ENCODE measurements at regions not wholly inside any gene's neighbourhood (a gene's known extent, or its start where the extent isn't known, plus 50 kb on each side); places are given as distances from the start of the nearest gene placed in this dataset.

GRCh38 chr11:95490625-95491024 lies 259.6 kb upstream of the SESN3 start:
- no peak overlapping the region for H3K4me3 ChIP-seq (ENCODE audit: low read depth, low read length, poor library complexity, severe bottlenecking)
- intact Hi-C loops (cut with micrococcal nuclease; ENCODE audit: unreplicated experiment), result no loop called here
- ChIA-PET POLR2A (ENCODE audit: low non-redundant PET) (no interaction called here), CTCF (no interaction called here)
- H3K27ac ChIP-seq (ENCODE audit: low read depth, low read length, poor library complexity, severe bottlenecking), result no peak overlapping the region
- H3K9me3 ChIP-seq (ENCODE audit: low read depth, low read length, poor library complexity, severe bottlenecking), result no peaks in the 10 kb centered on the region
- no peaks in the 10 kb centered on the region for H3K36me3 ChIP-seq (ENCODE audit: insufficient read depth, low read length, poor library complexity, severe bottlenecking)
- no peak for TF ChIP-seq EZH2 (IDR thresholded peaks at IDR 0.05; ENCODE audit: borderline replicate concordance, low read depth, low read length, poor library complexity, severe bottlenecking)
- no peak for TF ChIP-seq CTCF (conservative IDR thresholded peaks at IDR 0.05; ENCODE audit: low read depth, low read length)
- DNase-seq (ENCODE audit: low spot score), result no peak
- BruUV-seq (replicated peaks), result no TSS peak
- H3K4me1 ChIP-seq (ENCODE audit: insufficient read depth, low read length, poor library complexity, severe bottlenecking), result no peaks in the 10 kb centered on the region
- no peaks in the 10 kb centered on the region for H3K27me3 ChIP-seq (replicated peaks; ENCODE audit: insufficient read depth, low read depth, low read length, poor library complexity)

GRCh38 chr11:95487938-95488337 lies 256.9 kb upstream of the SESN3 start:
- H3K9me3 ChIP-seq (ENCODE audit: low read depth, low read length, poor library complexity, severe bottlenecking), result no peaks in the 10 kb centered on the region
- no peaks in the 10 kb centered on the region for H3K27me3 ChIP-seq (replicated peaks; ENCODE audit: insufficient read depth, low read depth, low read length, poor library complexity)
- H3K4me1 ChIP-seq (ENCODE audit: insufficient read depth, low read length, poor library complexity, severe bottlenecking), result no peaks in the 10 kb centered on the region
- POLR2A ChIA-PET (ENCODE audit: low non-redundant PET), result no interaction called here
- BruUV-seq (replicated peaks), result no TSS peak
- H3K4me3 ChIP-seq (ENCODE audit: low read depth, low read length, poor library complexity, severe bottlenecking), result no peak overlapping the region
- no peaks in the 10 kb centered on the region for H3K36me3 ChIP-seq (ENCODE audit: insufficient read depth, low read length, poor library complexity, severe bottlenecking)
- no peak overlapping the region for H3K27ac ChIP-seq (ENCODE audit: low read depth, low read length, poor library complexity, severe bottlenecking)
- CTCF ChIA-PET, result no interaction called here
- TF ChIP-seq CTCF (conservative IDR thresholded peaks at IDR 0.05; ENCODE audit: low read depth, low read length) (no peak), EZH2 (IDR thresholded peaks at IDR 0.05; ENCODE audit: borderline replicate concordance, low read depth, low read length, poor library complexity, severe bottlenecking) (no peak)
- DNase-seq (ENCODE audit: low spot score), result no peak
- intact Hi-C loops (cut with micrococcal nuclease; ENCODE audit: unreplicated experiment), result no loop called here

GRCh38 chr11:95487391-95487790 lies 256.4 kb upstream of the SESN3 start:
- CTCF ChIA-PET, result no interaction called here

More at GRCh38 chr11:95487391-95487790, 256.4 kb upstream of the SESN3 start:
- Histone ChIP-seq H3K4me3 (ENCODE audit: low read depth, low read length, poor library complexity, severe bottlenecking) (no peak overlapping the region), H3K27me3 (replicated peaks; ENCODE audit: insufficient read depth, low read depth, low read length, poor library complexity) (no peaks in the 10 kb centered on the region), H3K9me3 (ENCODE audit: low read depth, low read length, poor library complexity, severe bottlenecking) (no peaks in the 10 kb centered on the region), H3K36me3 (ENCODE audit: insufficient read depth, low read length, poor library complexity, severe bottlenecking) (no peaks in the 10 kb centered on the region), H3K4me1 (ENCODE audit: insufficient read depth, low read length, poor library complexity, severe bottlenecking) (no peaks in the 10 kb centered on the region), H3K27ac (ENCODE audit: low read depth, low read length, poor library complexity, severe bottlenecking) (no peak overlapping the region)
- no peak for TF ChIP-seq EZH2 (IDR thresholded peaks at IDR 0.05; ENCODE audit: borderline replicate concordance, low read depth, low read length, poor library complexity, severe bottlenecking)
- TF ChIP-seq CTCF (conservative IDR thresholded peaks at IDR 0.05; ENCODE audit: low read depth, low read length), result no peak
- DNase-seq (ENCODE audit: low spot score), result no peak
- no TSS peak for BruUV-seq (replicated peaks)
- POLR2A ChIA-PET (ENCODE audit: low non-redundant PET), result no interaction called here
- intact Hi-C loops (cut with micrococcal nuclease; ENCODE audit: unreplicated experiment), result no loop called here

Measured in A673 (cell line).